A549 (cell line): ENCODE measurements at regions not wholly inside any gene's neighbourhood (a gene's known extent, or its start where the extent isn't known, plus 50 kb on each side); places are given as distances from the start of the nearest gene placed in this dataset.

Source experiments
- ATAC-seq, 2 experiments: fragments of 200-7000 bp in 1 of 2; fragments of >200 bp in 1 of 2; cut with Nextera tagmentation in 1 of 2; cut with Tn5 transposase in 1 of 2; 3 replicates each; pipeline versions ENCODE4 v1.8.0 to v1.9.1; 2018 to 2020; ENCODE audit warnings: mild to moderate bottlenecking in 1 of 2, moderate library complexity in 1 of 2
- CTCF ChIA-PET: fragments of 300-600 bp; sonication (Branson Sonifier 250); formaldehyde crosslinking; extraction: SDS; loops from one replicate; lab custom pipeline; 2021; ENCODE audit warnings: antibody characterized with exemption, inconsistent platforms; lab: Yijun Ruan, JAX
- POLR2A ChIA-PET: fragments of 350-600 bp; formaldehyde crosslinking; extraction: SDS; loops from one replicate; lab custom pipeline; 2021; ENCODE audit warnings: antibody characterized with exemption, inconsistent platforms; lab: Yijun Ruan, JAX
- DNase-seq, 2 experiments: peaks; one replicate each; pipeline versions ENCODE4 v3.0.0 to v3.0.0-alpha.2; 2011 to 2016; ENCODE audit warnings: low read depth in 1 of 2, low spot score in 1 of 2
- FAIRE-seq: peaks from 2 replicates; lab custom pipeline; 2011; peaks lifted over from hg19 to GRCh38; lab: Jason Lieb, UNC
- H3K27ac ChIP-seq, 2 experiments: fragments of >200 bp; sonication (Bioruptor Twin); formaldehyde crosslinking; 3 replicates each; pipeline ENCODE4 v1.5.1; 2016 to 2017
- H3K4me1 ChIP-seq: fragments of >200 bp; sonication (Bioruptor Twin); formaldehyde crosslinking; 3 replicates; pipeline ENCODE4 v1.6.1; 2016
- H3K4me2 ChIP-seq: fragments of >200 bp; sonication (Bioruptor Twin); formaldehyde crosslinking; 3 replicates; pipeline ENCODE4 v1.6.1; 2016
- H3K4me3 ChIP-seq: fragments of >200 bp; sonication (Bioruptor Twin); formaldehyde crosslinking; 3 replicates; pipeline ENCODE4 v1.5.1; 2016
- H3K9me3 ChIP-seq: fragments of >200 bp; sonication (Bioruptor Twin); formaldehyde crosslinking; 3 replicates; pipeline ENCODE4 v1.6.1; 2016
- CBX2 ChIP-seq: fragments of 200-600 bp; sonication (generic); IDR thresholded peaks from 2 replicates; pipeline ENCODE4 v1.6.1; 2016; ENCODE audit warnings: low read depth, mild to moderate bottlenecking, borderline replicate concordance
- EHMT2 ChIP-seq: fragments of 200-600 bp; sonication (generic); IDR thresholded peaks from 2 replicates; pipeline ENCODE4 v1.6.1; 2016; ENCODE audit warnings: antibody characterized with exemption, low read depth, mild to moderate bottlenecking, moderate library complexity
- EP300 ChIP-seq, 2 experiments: fragments of >200 bp; sonication (Bioruptor Twin); formaldehyde crosslinking; IDR thresholded peaks; 2 replicates in 1 of 2; 3 replicates in 1 of 2; pipeline ENCODE4 v1.6.1; 2016 to 2017
- ESRRA ChIP-seq: fragments of 150-350 bp; IDR thresholded peaks from 2 replicates; pipeline ENCODE4 v1.6.1; 2014; ENCODE audit warnings: mild to moderate bottlenecking, low read length, borderline replicate concordance
- FOSB ChIP-seq: fragments of 250-450 bp; sonication (Bioruptor Pico); IDR thresholded peaks from 2 replicates; pipeline ENCODE4 v1.5.0; 2020; ENCODE audit warnings: mild to moderate bottlenecking, moderate library complexity
- FOSL2 ChIP-seq, 2 experiments: fragments of 450-650 bp in 1 of 2; fragments of >200 bp in 1 of 2; sonication (Bioruptor Twin) in 1 of 2; formaldehyde crosslinking; IDR thresholded peaks; 2 replicates each; pipeline versions ENCODE4 v1.5.0 to v1.6.1; 2016 to 2020; ENCODE audit warnings: mild to moderate bottlenecking in 1 of 2, moderate library complexity in 1 of 2
- HDAC2 ChIP-seq: fragments of 200-600 bp; sonication (generic); IDR thresholded peaks from 2 replicates; pipeline ENCODE4 v1.6.1; 2016
- HEYL ChIP-seq: fragments of 250-450 bp; sonication (Bioruptor Pico); IDR thresholded peaks from 2 replicates; pipeline ENCODE4 v1.8.0; 2021; ENCODE audit warnings: mild to moderate bottlenecking, moderate library complexity
- HOXB13 ChIP-seq: fragments of 250-450 bp; sonication (Bioruptor Pico); IDR thresholded peaks from 2 replicates; pipeline ENCODE4 v1.5.0; 2020; ENCODE audit warnings: low read depth, mild to moderate bottlenecking, moderate library complexity
- KDM1A ChIP-seq: fragments of 200-600 bp; sonication (generic); IDR thresholded peaks from 2 replicates; pipeline ENCODE4 v1.6.1; 2016; ENCODE audit warnings: low read depth, mild to moderate bottlenecking
- MAZ ChIP-seq: fragments of 150-350 bp; IDR thresholded peaks from 2 replicates; pipeline ENCODE4 v1.6.1; 2014; ENCODE audit warnings: antibody characterized with exemption, low read depth, low read length, borderline replicate concordance
- NFE2L2 ChIP-seq: fragments of 150-350 bp; conservative IDR thresholded peaks from 2 replicates; pipeline ENCODE4 v1.6.1; 2014; ENCODE audit warnings: low read length
- NPAS2 ChIP-seq: fragments of 250-450 bp; sonication (Bioruptor Pico); IDR thresholded peaks from 2 replicates; pipeline ENCODE4 v1.8.0; 2022; ENCODE audit warnings: mild to moderate bottlenecking, moderate library complexity, borderline replicate concordance
- PHF8 ChIP-seq: fragments of 200-600 bp; sonication (generic); IDR thresholded peaks from 2 replicates; pipeline ENCODE4 v1.6.1; 2016; ENCODE audit warnings: low read depth, mild to moderate bottlenecking, antibody characterized with exemption, moderate library complexity, borderline replicate concordance
- POLR2A ChIP-seq: IDR thresholded peaks from 2 replicates; pipeline ENCODE4 v1.6.1; 2012; ENCODE audit warnings: mild to moderate bottlenecking, low read length
- POLR2AphosphoS2 ChIP-seq: conservative IDR thresholded peaks from 2 replicates; pipeline ENCODE4 v1.6.1; 2012; ENCODE audit warnings: low read length, improper control_type of control experiment, inconsistent platforms
- RCOR1 ChIP-seq: fragments of 150-350 bp; IDR thresholded peaks from 2 replicates; pipeline ENCODE4 v1.6.1; 2014; ENCODE audit warnings: antibody characterized with exemption, low read length, low read depth
- RFX5 ChIP-seq: fragments of 450-650 bp; IDR thresholded peaks from 2 replicates; pipeline ENCODE4 v1.7.1; 2014; ENCODE audit warnings: antibody characterized with exemption, mild to moderate bottlenecking, moderate library complexity
- RNF2 ChIP-seq: fragments of 200-600 bp; sonication (generic); IDR thresholded peaks from 2 replicates; pipeline ENCODE4 v1.6.1; 2016; ENCODE audit warnings: low read depth, mild to moderate bottlenecking, antibody characterized with exemption, moderate library complexity, borderline replicate concordance
- TFCP2L1 ChIP-seq: fragments of 250-450 bp; sonication (Bioruptor Pico); IDR thresholded peaks from 2 replicates; pipeline ENCODE4 v1.5.0; 2021; ENCODE audit warnings: mild to moderate bottlenecking
- TP53 ChIP-seq: fragments of 250-450 bp; sonication (Bioruptor Pico); IDR thresholded peaks from 2 replicates; pipeline ENCODE4 v1.5.0; 2021; ENCODE audit warnings: mild to moderate bottlenecking, moderate library complexity
- ZNF302 ChIP-seq: fragments of 250-450 bp; sonication (Bioruptor Pico); IDR thresholded peaks from 2 replicates; pipeline ENCODE4 v1.9.0; 2021; ENCODE audit warnings: inconsistent platforms, mild to moderate bottlenecking, moderate library complexity
- ZSCAN20 ChIP-seq: fragments of 250-450 bp; sonication (Bioruptor Pico); IDR thresholded peaks from 2 replicates; pipeline ENCODE4 v1.8.0; 2022; ENCODE audit warnings: mild to moderate bottlenecking, moderate library complexity
- WGBS: methylation state at CpG from one replicate; pipeline ENCODE4 v1.1.6; 2017; ENCODE audit errors: missing lambda C conversion rate; 5-methylcytosine and 5-hydroxymethylcytosine counted together
- TF ChIP-seq, protein P1 (sequence below): IDR thresholded peaks from 2 replicates; pipeline ENCODE4 v1.6.1; 2012
- TF ChIP-seq, protein P2 (sequence below): fragments of 250-450 bp; sonication (Bioruptor Pico); IDR thresholded peaks from 2 replicates; pipeline ENCODE4 v1.5.0; 2021; ENCODE audit warnings: mild to moderate bottlenecking, moderate library complexity, borderline replicate concordance
- TF ChIP-seq, protein P3 (sequence below): fragments of 150-350 bp; IDR thresholded peaks from 2 replicates; pipeline ENCODE4 v1.6.1; 2014; ENCODE audit warnings: low read depth, mild to moderate bottlenecking, low read length
- TF ChIP-seq, protein P4 (sequence below): IDR thresholded peaks from 2 replicates; pipeline ENCODE4 v1.6.1; 2012

DNA sequence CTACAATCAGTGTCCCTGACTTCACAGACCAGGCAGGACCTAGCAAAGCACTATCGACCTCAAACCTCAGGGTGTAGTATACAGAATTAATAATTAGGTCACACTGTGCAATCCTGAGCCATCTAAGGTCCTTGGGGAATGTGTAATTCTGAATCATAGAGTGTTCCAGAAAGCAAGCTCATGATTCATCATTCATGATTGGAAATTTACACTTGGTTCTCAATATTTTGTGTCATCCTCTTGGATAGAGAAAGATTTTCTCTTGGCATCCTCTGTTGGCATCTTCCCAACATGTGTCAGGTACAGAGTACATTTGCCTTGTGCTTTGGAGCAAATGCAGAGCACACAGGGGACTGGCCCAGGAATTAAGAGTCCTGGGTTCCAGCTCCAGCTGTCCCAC, 245.0 kb upstream of the NT5C1B start:
- TF ChIP-seq, protein P1, sequence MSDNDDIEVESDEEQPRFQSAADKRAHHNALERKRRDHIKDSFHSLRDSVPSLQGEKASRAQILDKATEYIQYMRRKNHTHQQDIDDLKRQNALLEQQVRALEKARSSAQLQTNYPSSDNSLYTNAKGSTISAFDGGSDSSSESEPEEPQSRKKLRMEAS = no peak
- TF ChIP-seq, protein P2, sequence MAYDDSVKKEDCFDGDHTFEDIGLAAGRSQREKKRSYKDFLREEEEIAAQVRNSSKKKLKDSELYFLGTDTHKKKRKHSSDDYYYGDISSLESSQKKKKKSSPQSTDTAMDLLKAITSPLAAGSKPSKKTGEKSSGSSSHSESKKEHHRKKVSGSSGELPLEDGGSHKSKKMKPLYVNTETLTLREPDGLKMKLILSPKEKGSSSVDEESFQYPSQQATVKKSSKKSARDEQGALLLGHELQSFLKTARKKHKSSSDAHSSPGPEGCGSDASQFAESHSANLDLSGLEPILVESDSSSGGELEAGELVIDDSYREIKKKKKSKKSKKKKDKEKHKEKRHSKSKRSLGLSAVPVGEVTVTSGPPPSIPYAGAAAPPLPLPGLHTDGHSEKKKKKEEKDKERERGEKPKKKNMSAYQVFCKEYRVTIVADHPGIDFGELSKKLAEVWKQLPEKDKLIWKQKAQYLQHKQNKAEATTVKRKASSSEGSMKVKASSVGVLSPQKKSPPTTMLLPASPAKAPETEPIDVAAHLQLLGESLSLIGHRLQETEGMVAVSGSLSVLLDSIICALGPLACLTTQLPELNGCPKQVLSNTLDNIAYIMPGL = no peak
- TF ChIP-seq FOSL2 (IDR thresholded peaks at IDR 0.05) (0 out of 2 replicates have a peak, but pooled peaks have one; percentile 13), FOSL2 (CRISPR knock-in tag; IDR thresholded peaks at IDR 0.05) (no peak)
- POLR2A ChIA-PET = interaction anchor here (0.6 kb wide), 1 partner anchor 513 kb away, joined by 3 read pairs; no protein-coding TSS in a partner anchor
- peak; percentile 47 to 52; a peak in 3 of 6 replicates for ATAC-seq
- Histone ChIP-seq H3K4me2 (0 out of 3 replicates have a peak overlapping the region, but pooled peaks have one; percentile 4), H3K27ac (no peak overlapping the region), H3K9me3 (no peaks in the 10 kb centered on the region), H3K4me1 (peaks cover 32% of the 10 kb centered on the region; the same call in 2 of the 3 replicates), H3K4me3 (no peak overlapping the region)
- WGBS = 13% methylated on average over 1 of the region's 1 CpG
- no peak for FAIRE-seq
- no peak for DNase-seq
- CTCF ChIA-PET = interaction anchor here (1.0 to 1.9 kb wide), 3 partner anchors 9 to 314 kb away, joined by 3 to 5 read pairs (median 3); no protein-coding TSS in a partner anchor

DNA sequence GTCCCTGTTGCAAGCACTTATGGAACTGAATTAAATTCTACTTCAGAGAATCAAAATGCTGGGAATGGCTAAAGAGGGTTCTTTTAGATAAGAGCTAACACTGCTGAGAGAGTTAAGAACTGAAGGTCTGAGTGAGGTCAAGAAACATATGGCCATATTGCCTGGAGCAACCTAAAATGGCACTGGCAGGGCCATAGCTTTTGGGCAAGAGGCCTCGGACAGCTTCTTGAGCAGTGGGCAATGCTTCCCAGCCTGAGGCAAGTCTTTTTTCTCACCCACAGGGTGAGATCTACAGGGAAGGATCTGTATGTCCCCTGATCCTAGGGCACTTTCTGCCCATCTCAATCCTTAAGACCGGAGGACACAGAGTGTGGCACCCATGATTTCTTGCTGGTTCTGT, 244.6 kb upstream of the NT5C1B start:
- no peak for ATAC-seq
- Histone ChIP-seq H3K27ac (no peak overlapping the region), H3K4me2 (0 out of 3 replicates have a peak overlapping the region, but pooled peaks have one; percentile 4), H3K4me3 (no peak overlapping the region), H3K4me1 (peaks cover 36% of the 10 kb centered on the region; the same call in 2 of the 3 replicates), H3K9me3 (no peaks in the 10 kb centered on the region)
- TF ChIP-seq RFX5 (no peak), ZNF302 (CRISPR knock-in tag) (no peak), NPAS2 (CRISPR knock-in tag) (no peak), PHF8 (no peak), KDM1A (no peak), POLR2A (no peak), HDAC2 (no peak), FOSB (CRISPR knock-in tag) (no peak), MAZ (no peak), TFCP2L1 (CRISPR knock-in tag) (no peak), NFE2L2 (no peak), ZSCAN20 (no peak), EP300 (IDR thresholded peaks at IDR 0.05) (no peak)
- FAIRE-seq = no peak
- WGBS = 72% methylated on average over 2 of the region's 2 CpGs
- no peak for DNase-seq
- ChIA-PET CTCF (interaction anchor here (1.0 to 1.9 kb wide), 2 partner anchors 13 to 314 kb away, joined by 3 to 5 read pairs; no protein-coding TSS in a partner anchor), POLR2A (no interaction called here)

DNA sequence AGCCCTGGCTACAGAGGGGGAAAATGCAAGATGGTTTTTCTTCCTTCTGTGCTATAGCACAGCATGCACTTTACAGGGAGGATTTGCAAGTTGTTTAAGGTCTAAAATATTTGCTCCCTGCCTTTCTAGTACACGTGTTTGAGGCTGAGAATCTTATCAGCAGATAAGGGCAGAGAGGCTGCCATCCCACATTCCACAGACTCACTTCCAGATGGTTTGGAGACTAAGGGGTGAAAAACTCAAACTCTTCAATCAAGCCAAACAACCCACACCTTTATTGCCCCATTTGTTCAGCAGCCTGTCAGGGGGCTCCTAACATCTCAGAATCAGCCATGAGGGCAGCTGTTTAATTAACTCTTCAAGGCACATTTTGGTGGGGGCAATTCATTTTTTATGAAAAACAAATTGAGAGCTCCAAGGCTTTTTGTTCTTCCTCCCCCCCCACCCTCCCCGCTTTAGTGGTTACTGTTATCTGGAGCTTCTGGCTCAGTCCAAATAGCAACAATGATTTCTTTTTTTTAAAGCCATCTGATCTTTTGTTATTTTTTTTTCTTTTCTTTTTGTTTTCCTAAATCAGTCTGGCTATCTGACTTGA, 242.6 kb upstream of the NT5C1B start:
- ATAC-seq (no peak), FAIRE-seq (no peak), DNase-seq (no peak)
- TF ChIP-seq CBX2 = no peak
- TF ChIP-seq TFCP2L1 (CRISPR knock-in tag) = no peak
- TF ChIP-seq, protein P3, sequence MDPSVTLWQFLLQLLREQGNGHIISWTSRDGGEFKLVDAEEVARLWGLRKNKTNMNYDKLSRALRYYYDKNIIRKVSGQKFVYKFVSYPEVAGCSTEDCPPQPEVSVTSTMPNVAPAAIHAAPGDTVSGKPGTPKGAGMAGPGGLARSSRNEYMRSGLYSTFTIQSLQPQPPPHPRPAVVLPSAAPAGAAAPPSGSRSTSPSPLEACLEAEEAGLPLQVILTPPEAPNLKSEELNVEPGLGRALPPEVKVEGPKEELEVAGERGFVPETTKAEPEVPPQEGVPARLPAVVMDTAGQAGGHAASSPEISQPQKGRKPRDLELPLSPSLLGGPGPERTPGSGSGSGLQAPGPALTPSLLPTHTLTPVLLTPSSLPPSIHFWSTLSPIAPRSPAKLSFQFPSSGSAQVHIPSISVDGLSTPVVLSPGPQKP = no peak
- no peak for TF ChIP-seq ZNF302 (CRISPR knock-in tag)
- no peak for TF ChIP-seq EP300 (IDR thresholded peaks at IDR 0.05)
- TF ChIP-seq MAZ = no peak
- TF ChIP-seq TP53 (CRISPR knock-in tag) = no peak
- TF ChIP-seq NFE2L2 = no peak
- TF ChIP-seq RNF2 = no peak
- no peak for TF ChIP-seq EHMT2
- TF ChIP-seq RCOR1 = no peak
- TF ChIP-seq FOSL2 (IDR thresholded peaks at IDR 0.05) = no peak
- no peak for TF ChIP-seq FOSL2 (CRISPR knock-in tag; IDR thresholded peaks at IDR 0.05)
- no peak for TF ChIP-seq PHF8
- no peak for TF ChIP-seq POLR2AphosphoS2
- TF ChIP-seq FOSB (CRISPR knock-in tag) = no peak
- TF ChIP-seq HOXB13 (CRISPR knock-in tag) = no peak
- TF ChIP-seq, protein P4, sequence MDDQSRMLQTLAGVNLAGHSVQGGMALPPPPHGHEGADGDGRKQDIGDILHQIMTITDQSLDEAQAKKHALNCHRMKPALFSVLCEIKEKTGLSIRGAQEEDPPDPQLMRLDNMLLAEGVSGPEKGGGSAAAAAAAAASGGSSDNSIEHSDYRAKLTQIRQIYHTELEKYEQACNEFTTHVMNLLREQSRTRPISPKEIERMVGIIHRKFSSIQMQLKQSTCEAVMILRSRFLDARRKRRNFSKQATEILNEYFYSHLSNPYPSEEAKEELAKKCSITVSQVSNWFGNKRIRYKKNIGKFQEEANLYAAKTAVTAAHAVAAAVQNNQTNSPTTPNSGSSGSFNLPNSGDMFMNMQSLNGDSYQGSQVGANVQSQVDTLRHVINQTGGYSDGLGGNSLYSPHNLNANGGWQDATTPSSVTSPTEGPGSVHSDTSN = no peak
- TF ChIP-seq ESRRA = no peak
- TF ChIP-seq HEYL (CRISPR knock-in tag) = no peak
- H3K4me2 ChIP-seq = no peak overlapping the region; the same call in 2 of the 3 replicates
- POLR2A ChIA-PET = no interaction called here
- H3K4me3 ChIP-seq = no peak overlapping the region
- peaks cover 36% of the 10 kb centered on the region; the same call in 2 of the 3 replicates for H3K4me1 ChIP-seq
- H3K9me3 ChIP-seq = no peaks in the 10 kb centered on the region
- H3K27ac ChIP-seq = no peak overlapping the region
- 48% methylated on average over 2 of the region's 2 CpGs for WGBS
- CTCF ChIA-PET = interaction anchor here (1.4 kb wide), 1 partner anchor 13 kb away, joined by 3 read pairs; no protein-coding TSS in a partner anchor
